Activated CD4-positive, alpha-beta T cell treated with anti-CD3 and anti-CD28 coated beads, Interleukin-2, amount 50 U/mL, for 16 hours (primary cell): ENCODE measurements at regions not wholly inside any gene's neighbourhood (a gene's known extent, or its start where the extent isn't known, plus 50 kb on each side); places are given as distances from the start of the nearest gene placed in this dataset.
"Not testable (repeated sequence)": the region's sequence is repeated elsewhere in the genome, so short reads cannot be mapped to it uniquely, and the experiment has no call there.

ENCODE experiments used
- DNase-seq: peaks from one replicate; pipeline ENCODE4 v3.0.0-alpha.2; 2020

DNA sequence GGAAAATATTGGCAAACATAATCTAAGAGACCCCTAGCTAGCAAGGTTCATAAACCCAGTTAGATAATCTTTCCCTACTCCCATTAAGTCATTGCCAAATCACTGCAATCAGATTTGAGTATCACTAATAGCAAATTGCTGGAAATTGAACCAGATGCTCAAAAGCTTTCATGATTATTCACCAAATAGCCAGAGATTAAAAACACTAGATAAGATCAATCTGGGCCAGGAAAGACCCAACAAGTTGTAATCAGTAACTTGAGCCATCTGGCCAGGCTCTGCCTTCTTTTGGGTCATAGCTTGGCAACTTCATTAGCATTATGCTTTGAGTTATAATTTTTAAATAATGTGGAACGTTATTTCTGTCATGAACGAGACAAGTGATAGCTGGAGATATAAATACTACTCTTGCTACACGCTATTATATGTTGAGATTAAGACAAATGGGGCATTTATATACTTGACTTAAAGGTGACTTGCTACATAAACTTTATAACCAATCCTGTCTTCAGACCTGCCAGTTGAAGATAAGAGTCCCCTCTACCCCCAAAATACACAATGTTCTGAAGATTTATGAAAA lies 196.6 kb upstream of the EDNRA start:
- DNase-seq: no peak

GRCh38 chr4:147284935-147285334 lies 196.0 kb upstream of the EDNRA start:
- no peak for DNase-seq

DNA sequence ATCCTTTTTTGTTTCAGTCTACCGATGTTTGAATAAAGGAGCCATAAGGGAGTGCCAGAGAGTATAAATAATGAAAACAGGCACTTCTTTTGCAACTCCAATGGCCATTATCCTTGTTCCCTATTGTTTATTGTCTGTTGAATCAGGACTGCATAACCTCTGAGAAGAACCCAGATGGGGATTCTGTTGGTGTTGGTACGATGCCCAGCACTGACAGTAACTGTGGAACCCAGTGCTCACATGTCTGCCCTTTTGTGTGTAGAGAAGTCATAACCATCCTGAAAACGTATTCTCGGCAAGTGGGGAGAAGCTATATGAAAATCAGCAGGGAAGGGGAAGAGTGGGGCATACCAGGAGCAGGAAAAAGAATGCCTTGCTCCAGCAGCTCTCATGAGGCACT lies 195.1 kb upstream of the EDNRA start:
- DNase-seq: no peak

- no peak for DNase-seq
These were observed 193.9 kb upstream of the EDNRA start for GRCh38 chr4:147286846-147287587.

GRCh38 chr4:147287588-147287890 lies 193.4 kb upstream of the EDNRA start:
- no peak for DNase-seq

DNA sequence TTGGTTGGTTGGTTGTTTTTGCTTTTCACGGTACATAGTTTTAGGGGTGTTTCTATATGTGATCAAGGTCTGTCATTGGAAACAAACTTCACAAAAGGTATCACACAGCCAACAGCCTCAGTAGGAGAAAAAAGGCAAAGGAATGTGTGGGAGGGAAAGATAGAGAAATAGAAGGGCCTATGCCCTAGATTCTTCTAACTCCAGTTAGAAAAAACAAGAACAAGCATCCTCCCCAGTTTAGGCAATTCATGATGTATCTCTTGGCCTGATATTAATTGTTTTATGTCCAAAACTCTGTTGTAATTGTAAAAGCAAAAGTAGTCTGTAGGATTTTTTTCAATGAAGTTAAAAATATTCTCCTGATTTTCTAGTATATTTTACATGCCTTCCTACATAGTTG lies 192.4 kb upstream of the EDNRA start:
- no peak for DNase-seq

GRCh38 chr4:147289181-147289580 lies 191.7 kb upstream of the EDNRA start:
- no peak for DNase-seq

DNA sequence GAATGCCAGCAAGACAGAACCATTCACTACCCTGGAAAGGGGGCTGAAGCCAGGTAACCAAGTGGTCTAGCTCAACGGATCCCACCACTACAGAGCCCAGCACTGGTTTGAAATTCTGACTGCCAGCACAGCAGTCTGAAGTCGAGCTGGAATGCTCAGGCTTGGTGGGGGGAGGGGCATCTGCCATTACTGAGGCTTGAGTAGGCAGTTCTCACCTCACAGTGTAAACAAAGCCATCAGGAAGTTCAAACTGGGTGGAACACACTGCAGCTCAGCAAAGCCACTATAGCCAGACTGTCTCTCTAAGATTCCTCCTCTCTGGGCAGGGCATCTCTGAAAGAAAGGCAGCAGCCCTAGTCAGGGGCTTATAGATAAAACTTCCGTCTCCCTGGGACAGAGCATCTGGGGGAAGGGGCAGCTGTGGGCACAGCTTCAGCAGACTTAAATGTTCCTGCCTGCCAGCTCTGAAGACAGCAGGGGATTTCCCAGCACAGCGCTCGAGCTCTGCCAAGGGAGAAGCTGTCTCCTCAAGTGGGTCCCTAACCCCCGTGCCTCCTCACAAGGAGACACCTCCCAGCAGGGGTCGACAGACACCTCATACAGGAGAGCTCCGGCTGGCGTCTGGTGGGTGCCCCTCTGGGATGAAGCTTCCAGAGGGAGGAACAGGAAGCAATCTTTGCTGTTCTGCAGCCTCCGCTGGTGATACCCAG lies 188.1 kb upstream of the EDNRA start:
- not testable (repeated sequence) for DNase-seq

- not testable (repeated sequence) for DNase-seq
These were observed 187.6 kb upstream of the EDNRA start for GRCh38 chr4:147293314-147293677.

- DNase-seq: no peak
These were observed 181.7 kb upstream of the EDNRA start for GRCh38 chr4:147299205-147299604.

GRCh38 chr4:147303174-147303872 lies 177.6 kb upstream of the EDNRA start:
- DNase-seq: no peak

GRCh38 chr4:147303873-147304229 lies 177.0 kb upstream of the EDNRA start:
- no peak for DNase-seq

DNA sequence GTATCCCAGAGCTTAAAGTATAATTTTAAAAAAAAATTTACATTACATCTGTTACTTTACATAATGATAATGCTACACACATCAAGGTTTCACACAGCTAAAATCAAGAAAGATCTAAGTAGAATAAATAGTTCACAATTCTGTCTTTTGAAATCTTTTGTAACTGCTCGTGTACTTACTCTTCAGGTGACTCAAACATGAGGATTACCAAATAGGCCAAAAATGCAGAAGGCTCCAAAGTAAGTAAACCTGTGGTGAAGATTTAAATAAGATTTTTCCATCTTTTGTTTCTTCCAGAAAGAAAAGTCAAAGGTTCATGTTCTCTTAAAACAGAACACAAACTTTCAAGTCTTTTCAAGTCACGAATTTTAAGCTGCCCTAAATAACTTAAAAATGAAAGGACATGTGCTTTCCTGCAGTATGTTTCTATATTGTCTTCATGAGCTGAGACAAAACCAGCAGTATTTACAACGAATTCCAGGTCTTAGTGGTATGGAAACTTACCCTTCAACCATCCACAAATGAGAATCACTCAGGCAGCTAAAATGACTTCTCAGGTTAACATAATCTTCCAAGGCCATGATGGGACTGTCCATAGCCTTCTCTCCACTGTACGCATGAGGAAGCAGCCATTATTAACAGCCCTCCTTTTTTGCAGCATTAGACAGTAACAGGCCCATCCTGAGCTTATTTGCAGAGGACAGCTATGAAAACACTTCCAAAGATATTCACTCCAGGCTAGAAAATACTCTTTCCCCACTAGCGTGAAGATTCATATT lies 172.8 kb upstream of the EDNRA start:
- no peak for DNase-seq

GRCh38 chr4:147309434-147309833 lies 171.5 kb upstream of the EDNRA start:
- DNase-seq: no peak

- DNase-seq: no peak
These were observed 170.6 kb upstream of the EDNRA start for GRCh38 chr4:147310312-147310711.

GRCh38 chr4:147311956-147312355 lies 168.9 kb upstream of the EDNRA start:
- DNase-seq: no peak

GRCh38 chr4:147312376-147313046 lies 168.4 kb upstream of the EDNRA start:
- no peak for DNase-seq

DNA sequence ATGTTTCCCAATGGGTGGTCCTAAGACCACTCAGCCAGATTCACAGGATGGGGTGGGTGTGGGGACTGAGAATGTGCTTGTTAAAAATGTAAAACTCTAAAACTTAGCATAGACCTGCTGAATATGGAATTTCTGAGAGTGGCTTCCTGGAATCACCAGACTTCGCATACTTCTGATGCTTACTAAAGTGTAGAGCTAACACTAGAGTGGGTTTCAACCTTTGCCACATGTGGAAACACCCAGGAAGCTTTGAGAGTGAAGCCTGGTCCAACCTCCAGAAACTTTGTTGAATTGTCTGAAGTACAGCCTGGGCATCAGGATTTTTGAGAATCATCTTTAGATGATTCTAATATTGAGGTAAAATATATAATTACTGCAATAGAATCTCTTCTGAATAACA lies 167.8 kb upstream of the EDNRA start:
- DNase-seq: no peak

DNA sequence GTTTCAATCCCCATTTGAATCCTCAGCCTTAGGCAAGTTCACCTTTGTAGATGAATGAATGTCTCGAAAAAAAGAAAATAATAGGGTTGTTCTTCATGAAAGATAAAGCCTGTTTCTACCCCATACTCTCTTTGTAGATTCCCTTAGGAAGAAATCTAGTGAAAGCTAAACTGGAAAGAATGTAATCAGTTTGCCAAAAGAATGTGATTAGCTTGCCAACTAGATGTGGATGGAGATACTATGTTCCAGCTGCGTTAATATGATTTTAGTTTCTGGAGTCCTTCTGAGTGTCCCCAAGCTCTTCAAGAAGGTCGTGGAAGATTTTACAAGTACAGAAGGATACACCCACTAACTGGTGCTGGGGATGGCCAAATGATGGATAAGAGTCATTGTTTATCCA lies 162.3 kb upstream of the EDNRA start:
- no peak for DNase-seq

DNA sequence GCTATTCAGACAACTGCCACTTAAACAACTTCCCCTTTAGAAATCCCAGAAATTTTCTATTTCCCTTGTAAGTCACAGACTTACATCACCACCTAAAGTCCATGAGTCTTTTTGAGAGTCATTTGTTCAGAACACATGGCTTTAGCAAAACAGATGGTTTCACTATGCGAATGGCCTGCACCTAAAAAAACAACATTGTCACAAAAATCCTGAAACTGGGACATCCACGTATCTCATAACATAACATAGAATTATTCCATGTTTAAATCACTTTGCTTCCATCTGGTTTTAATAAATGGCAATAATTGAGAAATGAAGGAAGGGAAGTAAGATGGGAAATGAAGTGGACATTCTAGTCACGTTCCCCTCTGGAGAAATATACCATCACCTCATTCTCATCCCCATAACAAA lies 155.3 kb upstream of the EDNRA start:
- no peak for DNase-seq

GRCh38 chr4:147326591-147326990 lies 154.3 kb upstream of the EDNRA start:
- DNase-seq: no peak

DNA sequence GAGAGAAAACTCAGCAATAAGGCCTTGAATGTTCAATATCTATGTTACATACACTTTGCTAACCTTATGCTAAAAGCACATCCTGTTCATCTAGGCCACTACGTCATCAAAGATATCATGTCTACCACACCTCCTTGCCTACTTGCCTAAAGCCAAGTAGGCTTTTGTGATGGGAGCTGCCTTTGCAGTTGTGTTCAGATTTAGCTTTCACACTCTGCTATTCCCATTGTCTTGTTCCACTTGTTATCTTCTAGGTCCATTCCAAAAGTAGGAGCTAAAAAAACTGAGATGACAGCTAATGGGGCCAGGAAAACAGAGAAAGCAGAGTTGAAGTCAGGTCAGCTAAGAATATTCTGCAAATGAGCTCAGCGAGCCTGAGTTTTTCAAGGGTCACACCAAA lies 153.6 kb upstream of the EDNRA start:
- DNase-seq: no peak

- no peak for DNase-seq
These were observed 152.7 kb upstream of the EDNRA start for GRCh38 chr4:147328189-147328588.
